ENCODE measurements at regions not wholly inside any gene's neighbourhood (a gene's known extent, or its start where the extent isn't known, plus 50 kb on each side); places are given as distances from the start of the nearest gene placed in this dataset.

GRCh38 chr4:73311428-73311827, 52.8 kb upstream of the ANKRD17 start:
- DNase-seq (ENCODE audit: low read depth in 1 of 2, low spot score in 1 of 2): peak in 1 of 2 experiments; percentile 19
- in situ Hi-C loops (cut with HindIII; ENCODE audit: low pct_unique_long_range_greater_than_20kb, low sequenced_read_pairs): no loop called here
- no peak for TF ChIP-seq JUND (IDR thresholded peaks at IDR 0.05; ENCODE audit: low read depth)

GRCh38 chr4:73309211-73309610, 50.6 kb upstream of the ANKRD17 start:
- in situ Hi-C loops (cut with HindIII; ENCODE audit: low pct_unique_long_range_greater_than_20kb, low sequenced_read_pairs): no loop called here
- DNase-seq (ENCODE audit: low read depth in 1 of 2, low spot score in 1 of 2): no peak
- no peak for TF ChIP-seq JUND (IDR thresholded peaks at IDR 0.05; ENCODE audit: low read depth)
